NOMO-1 treated with DMSO at 0.1 percent for 48 hours (cell line): ENCODE measurements at regions not wholly inside any gene's neighbourhood (a gene's known extent, or its start where the extent isn't known, plus 50 kb on each side); places are given as distances from the start of the nearest gene placed in this dataset.
A peak's percentile ranks its signal among the peaks of the same experiment; 100 is the strongest.
"Not testable (repeated sequence)": the region's sequence is repeated elsewhere in the genome, so short reads cannot be mapped to it uniquely, and the experiment has no call there.

Experiments
- DNase-seq: peaks from one replicate; lab custom pipeline; 2025; ENCODE audit not compliant: unreplicated experiment; lab: John Stamatoyannopoulos, UW

- no peak for DNase-seq
Observed at GRCh38 chr3:80006315-80006714, 238.5 kb upstream of the ROBO1 start.

- no peak for DNase-seq
Observed at GRCh38 chr3:80000022-80000421, 232.2 kb upstream of the ROBO1 start.

- DNase-seq, result peak; percentile 81
Observed at GRCh38 chr3:79994397-79994796, 226.6 kb upstream of the ROBO1 start.

- no peak for DNase-seq
Observed at GRCh38 chr3:79986338-79986737, 218.5 kb upstream of the ROBO1 start.

GRCh38 chr3:79985816-79986215 lies 218.0 kb upstream of the ROBO1 start:
- no peak for DNase-seq

- no peak for DNase-seq
Observed at GRCh38 chr3:79983118-79983517, 215.3 kb upstream of the ROBO1 start.

GRCh38 chr3:79979990-79980389 lies 212.2 kb upstream of the ROBO1 start:
- no peak for DNase-seq

GRCh38 chr3:79976466-79976865 lies 208.7 kb upstream of the ROBO1 start:
- DNase-seq, result no peak

GRCh38 chr3:79973917-79974595 lies 206.3 kb upstream of the ROBO1 start:
- DNase-seq, result no peak

- DNase-seq, result no peak
Observed at GRCh38 chr3:79973482-79973881, 205.7 kb upstream of the ROBO1 start.

- DNase-seq, result peak; percentile 69
Observed at GRCh38 chr3:79968418-79968817, 200.6 kb upstream of the ROBO1 start.

- no peak for DNase-seq
Observed at GRCh38 chr3:79960594-79960993, 192.8 kb upstream of the ROBO1 start.

GRCh38 chr3:79957066-79957465 lies 189.3 kb upstream of the ROBO1 start:
- DNase-seq, result no peak

- peak; percentile 53 for DNase-seq
Observed at GRCh38 chr3:79954756-79955155, 187.0 kb upstream of the ROBO1 start.

- DNase-seq, result no peak
Observed at GRCh38 chr3:79953591-79954101, 185.8 kb upstream of the ROBO1 start.

GRCh38 chr3:79951426-79951825 lies 183.6 kb upstream of the ROBO1 start:
- DNase-seq, result not testable (repeated sequence)

- no peak for DNase-seq
Observed at GRCh38 chr3:79947957-79948356, 180.2 kb upstream of the ROBO1 start.

GRCh38 chr3:79947469-79947868 lies 179.7 kb upstream of the ROBO1 start:
- no peak for DNase-seq

GRCh38 chr3:79937567-79937966 lies 169.8 kb upstream of the ROBO1 start:
- no peak for DNase-seq

GRCh38 chr3:79930196-79930595 lies 162.4 kb upstream of the ROBO1 start:
- no peak for DNase-seq

- DNase-seq, result no peak
Observed at GRCh38 chr3:79928687-79929408, 161.1 kb upstream of the ROBO1 start.

- no peak for DNase-seq
Observed at GRCh38 chr3:79926522-79926921, 158.7 kb upstream of the ROBO1 start.
